ENCODE measurements at regions not wholly inside any gene's neighbourhood (a gene's known extent, or its start where the extent isn't known, plus 50 kb on each side); places are given as distances from the start of the nearest gene placed in this dataset.
"Not testable (repeated sequence)": the region's sequence is repeated elsewhere in the genome, so short reads cannot be mapped to it uniquely, and the experiment has no call there.

- DNase-seq (ENCODE audit: insufficient read length, low spot score) = no peak
Measured at GRCh38 chr2:8247905-8248622, 433.8 kb upstream of the ID2 start.

GRCh38 chr2:8248623-8248957 is 433.3 kb upstream of the ID2 start:
- FAIRE-seq (peak; percentile 83), DNase-seq (ENCODE audit: insufficient read length, low spot score) (no peak)

More at GRCh38 chr2:8247905-8248622, 433.8 kb upstream of the ID2 start:
- FAIRE-seq = no peak

DNA sequence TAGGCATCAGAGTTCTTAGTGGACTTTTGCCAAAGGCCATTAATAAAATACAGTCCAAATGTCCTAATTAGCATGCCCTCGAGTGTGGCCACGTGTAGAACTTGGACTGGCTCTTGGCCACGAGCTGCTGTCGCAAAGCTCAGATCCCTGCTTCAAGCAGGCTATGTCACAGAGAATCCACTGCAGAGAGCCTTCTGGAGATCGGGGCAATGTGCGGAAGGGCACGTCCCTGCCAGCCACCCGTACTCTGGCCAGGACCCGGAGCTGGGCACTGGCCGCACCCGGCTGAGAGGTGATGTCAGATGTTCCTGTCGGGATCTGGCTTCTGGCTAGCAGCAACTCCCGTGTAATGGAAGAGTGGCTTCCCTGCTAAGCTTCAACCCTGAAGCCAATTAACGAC is 432.7 kb upstream of the ID2 start:
- FAIRE-seq (no peak), DNase-seq (ENCODE audit: insufficient read length, low spot score) (no peak)

- DNase-seq (ENCODE audit: insufficient read length, low spot score) (no peak), FAIRE-seq (no peak)
Measured at GRCh38 chr2:8249769-8250168, 432.1 kb upstream of the ID2 start.

GRCh38 chr2:8250290-8250689 is 431.6 kb upstream of the ID2 start:
- FAIRE-seq; DNase-seq (ENCODE audit: insufficient read length, low spot score): not testable (repeated sequence)

DNA sequence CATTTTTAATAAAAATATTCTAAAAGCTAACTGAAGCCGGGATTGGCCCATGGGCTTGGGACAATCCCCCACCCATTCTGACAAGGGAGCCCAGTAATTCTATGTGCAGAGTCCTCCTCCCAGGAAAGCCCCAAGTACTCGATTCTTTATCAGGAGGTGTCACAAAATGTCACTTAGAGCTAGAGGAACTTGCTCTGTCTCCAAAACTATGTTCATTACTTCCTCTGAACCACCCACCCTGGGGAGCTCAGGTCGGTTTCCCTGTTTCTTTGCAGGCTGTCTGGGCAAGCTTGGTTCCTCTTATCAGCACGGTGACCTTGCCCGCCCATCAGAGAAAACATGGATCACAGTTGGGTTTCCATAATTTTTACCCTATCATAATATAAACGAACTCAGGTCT is 430.6 kb upstream of the ID2 start:
- no peak for FAIRE-seq
- no peak for DNase-seq (ENCODE audit: insufficient read length, low spot score)

GRCh38 chr2:8251856-8252255 is 430.0 kb upstream of the ID2 start:
- DNase-seq (ENCODE audit: insufficient read length, low spot score) = no peak
- no peak for FAIRE-seq

DNA sequence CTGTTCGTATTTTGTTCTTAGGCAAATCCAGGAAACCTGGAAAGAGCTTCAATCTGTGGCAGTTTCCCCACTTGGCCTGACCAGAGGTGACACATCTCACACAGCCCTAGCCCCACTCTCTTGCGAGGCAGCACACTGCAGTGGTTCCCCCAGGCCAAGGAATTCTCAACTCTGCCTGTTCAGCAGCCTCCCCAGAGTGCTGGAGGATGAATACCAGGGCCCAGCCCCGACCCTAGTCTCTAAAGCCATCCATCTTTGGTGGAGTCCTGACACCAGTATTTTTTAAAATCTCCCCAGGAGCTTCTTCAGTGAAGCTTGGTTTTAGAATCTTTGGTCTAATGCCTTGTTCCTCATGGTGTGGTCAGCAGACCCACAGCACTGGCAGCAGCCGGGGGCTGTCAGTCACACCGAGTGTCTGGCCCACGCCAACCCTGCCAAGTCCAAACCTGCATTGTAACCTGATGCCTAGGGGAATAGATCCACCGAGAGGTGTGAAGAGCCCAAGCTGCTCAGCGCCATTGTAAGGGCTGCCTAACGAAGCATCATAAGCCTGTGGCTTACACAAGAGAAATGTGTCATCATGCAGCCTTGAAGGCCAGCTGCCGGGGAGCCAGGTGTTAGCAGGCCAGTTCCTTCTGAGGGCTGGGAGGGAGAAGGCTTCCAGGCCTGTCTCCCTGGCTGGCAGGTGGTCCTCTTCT is 428.7 kb upstream of the ID2 start:
- no peak for DNase-seq (ENCODE audit: insufficient read length, low spot score)
- no peak for FAIRE-seq

DNA sequence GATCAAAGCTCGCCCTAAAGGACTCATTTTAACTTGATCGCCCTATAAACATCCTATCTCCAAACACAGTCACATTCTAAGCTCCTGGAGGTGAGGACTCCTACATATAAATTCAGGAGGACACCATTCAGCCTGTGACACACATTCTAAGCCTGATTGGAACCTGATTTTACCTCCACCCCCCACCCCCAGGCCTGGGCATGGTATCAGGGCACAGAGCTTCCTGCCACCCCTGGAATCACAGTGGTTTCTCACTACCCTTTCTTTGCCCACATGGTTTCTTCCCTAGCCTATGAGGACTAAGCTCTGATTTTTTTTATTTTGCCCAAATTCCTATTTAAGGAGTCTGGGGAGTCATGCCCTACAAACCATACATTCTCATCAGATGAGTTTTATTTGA is 428.1 kb upstream of the ID2 start:
- DNase-seq (ENCODE audit: insufficient read length, low spot score) (no peak), FAIRE-seq (no peak)

DNA sequence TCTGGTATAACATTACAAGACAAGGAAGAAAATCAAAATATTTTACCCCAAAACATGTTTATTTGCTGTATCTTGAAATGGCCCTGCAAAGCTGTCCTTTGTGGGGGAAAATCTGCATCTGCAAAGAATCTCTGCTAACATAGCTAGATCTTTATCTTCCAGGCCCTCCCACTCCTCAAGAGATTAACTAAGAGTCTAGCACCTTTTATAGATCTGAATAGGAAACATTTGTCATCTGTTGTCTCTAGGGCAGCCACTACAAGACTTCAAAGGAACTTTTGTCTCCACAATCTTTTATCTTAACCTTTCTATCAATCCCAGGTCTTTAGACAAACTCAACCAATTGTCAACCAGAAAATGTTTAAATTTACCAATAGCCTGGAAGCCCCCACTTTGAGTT is 427.6 kb upstream of the ID2 start:
- not testable (repeated sequence) for FAIRE-seq

GRCh38 chr2:8254791-8255447 is 426.9 kb upstream of the ID2 start:
- DNase-seq (ENCODE audit: insufficient read length, low spot score) = no peak
- FAIRE-seq = no peak

More for the DNA sequence above, 427.6 kb upstream of the ID2 start:
- DNase-seq (ENCODE audit: insufficient read length, low spot score) = not testable (repeated sequence)

DNA sequence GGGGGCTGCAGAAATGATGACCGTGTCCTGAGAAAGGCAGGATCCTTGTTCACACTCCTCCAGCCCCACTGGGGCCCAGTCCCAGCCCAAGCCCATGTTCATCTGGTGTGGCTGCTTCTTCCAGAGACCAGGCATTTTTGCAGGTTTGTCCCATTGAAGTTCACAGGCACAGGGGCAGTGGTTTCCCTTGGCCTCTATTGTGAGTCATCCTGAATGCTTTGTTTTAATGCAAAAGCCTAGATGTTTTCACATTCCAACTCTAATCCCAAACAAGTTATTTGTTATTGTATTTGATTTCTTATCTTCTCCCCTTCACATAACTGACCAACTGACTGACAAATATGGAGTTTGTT is 426.4 kb upstream of the ID2 start:
- no peak for FAIRE-seq
- no peak for DNase-seq (ENCODE audit: insufficient read length, low spot score)

DNA sequence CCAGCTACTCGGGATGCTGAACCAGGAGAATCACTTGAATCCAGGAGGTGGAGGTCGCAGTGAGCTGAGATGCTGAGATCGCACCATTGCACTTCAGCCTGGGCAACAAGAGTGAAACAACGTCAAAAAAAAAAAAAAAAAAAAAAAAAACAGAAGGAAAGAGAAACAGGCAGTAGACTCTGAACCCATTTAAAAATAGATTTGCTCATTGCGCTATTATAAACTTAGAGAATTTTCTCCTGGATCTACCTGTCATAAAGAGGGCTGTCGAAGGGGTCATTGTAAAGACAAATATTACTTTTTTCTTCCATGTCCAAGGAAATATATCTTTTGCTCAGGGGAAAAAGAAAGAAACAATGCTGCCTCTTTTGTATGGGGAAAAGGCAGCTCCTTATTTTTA is 425.0 kb upstream of the ID2 start:
- FAIRE-seq (no peak), DNase-seq (ENCODE audit: insufficient read length, low spot score) (no peak)

- DNase-seq (ENCODE audit: insufficient read length, low spot score) (no peak), FAIRE-seq (no peak)
Measured at GRCh38 chr2:8257502-8257901, 424.4 kb upstream of the ID2 start.

DNA sequence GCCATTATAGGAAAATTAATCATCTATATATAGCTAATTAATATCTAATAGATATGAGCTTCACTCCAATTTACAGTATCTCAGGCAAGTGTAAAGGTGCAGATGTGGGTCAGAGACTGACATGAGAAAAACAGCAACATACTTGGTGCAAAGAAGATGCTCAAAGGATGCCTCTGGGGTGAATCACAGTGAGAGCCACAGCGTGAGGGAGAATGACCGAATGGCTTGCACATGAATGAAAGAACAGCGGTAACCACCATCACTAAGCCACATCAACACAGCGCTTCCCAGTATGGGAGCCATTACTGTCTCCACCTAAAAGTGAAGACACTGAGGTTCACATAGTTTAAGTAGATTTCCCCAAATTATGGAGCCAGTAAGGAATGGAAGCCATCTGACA is 423.4 kb upstream of the ID2 start:
- FAIRE-seq (no peak), DNase-seq (ENCODE audit: insufficient read length, low spot score) (no peak)

- no peak for FAIRE-seq
- no peak for DNase-seq (ENCODE audit: insufficient read length, low spot score)
Measured at GRCh38 chr2:8259106-8259840, 422.6 kb upstream of the ID2 start.

DNA sequence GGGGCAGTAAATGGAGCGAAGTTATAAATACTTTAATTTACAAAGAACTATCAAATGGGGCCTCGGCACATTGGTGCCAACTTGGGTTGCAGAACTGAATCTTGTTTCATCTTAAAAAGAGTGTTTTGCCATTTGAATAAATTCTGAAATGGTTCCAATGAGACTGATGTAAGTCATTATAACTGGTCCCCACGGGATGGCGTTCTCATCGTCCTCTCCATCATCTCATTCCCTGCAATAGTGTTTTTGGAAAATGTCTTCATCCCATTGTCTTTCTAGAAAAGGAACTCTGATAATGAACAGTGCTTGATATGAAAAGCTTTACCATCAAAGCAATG is 422.0 kb upstream of the ID2 start:
- no peak for DNase-seq (ENCODE audit: insufficient read length, low spot score)
- FAIRE-seq = no peak

- no peak for FAIRE-seq
Measured at GRCh38 chr2:8260213-8260612, 421.6 kb upstream of the ID2 start.

DNA sequence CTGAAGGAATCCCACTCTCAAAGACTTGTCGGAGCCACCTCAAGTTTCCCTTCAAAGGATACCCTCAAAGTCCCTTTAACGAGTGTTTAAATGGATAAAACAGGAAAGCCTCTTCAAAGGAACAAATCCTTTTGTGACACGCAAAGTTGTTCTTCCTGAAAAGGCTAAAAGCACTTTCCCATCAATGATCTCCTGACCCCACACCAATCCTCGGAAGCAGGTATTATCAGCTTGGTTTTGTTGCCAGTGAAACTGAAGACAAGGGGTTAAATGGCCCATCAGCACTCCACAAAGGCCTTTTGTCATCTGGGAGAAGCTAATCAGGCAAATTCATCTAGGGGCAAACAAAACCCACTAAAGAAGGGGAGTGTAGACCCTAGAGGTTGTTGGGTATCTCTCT is 418.0 kb upstream of the ID2 start:
- no peak for DNase-seq (ENCODE audit: insufficient read length, low spot score)
- no peak for FAIRE-seq

More at GRCh38 chr2:8260213-8260612, 421.6 kb upstream of the ID2 start:
- no peak for DNase-seq (ENCODE audit: insufficient read length, low spot score)

DNA sequence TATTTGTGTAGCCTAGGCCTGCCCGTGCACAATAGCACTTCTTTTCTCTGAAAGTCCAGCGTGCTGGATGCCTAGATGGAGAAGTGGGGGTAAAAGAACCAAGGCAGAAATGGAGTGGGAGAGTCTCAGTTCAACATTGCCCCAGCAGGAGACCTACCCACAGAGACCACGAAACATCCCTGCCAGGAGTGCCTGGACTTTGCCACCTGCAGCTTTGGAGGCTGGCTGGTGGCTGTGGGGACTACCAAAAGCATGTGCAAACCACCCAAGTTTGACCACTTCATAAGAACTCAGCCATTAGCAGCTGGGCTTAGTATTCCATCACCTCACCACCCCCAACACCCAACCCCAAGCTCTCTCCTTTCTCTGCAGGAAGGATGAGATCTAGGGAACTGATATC is 416.9 kb upstream of the ID2 start:
- FAIRE-seq (no peak), DNase-seq (ENCODE audit: insufficient read length, low spot score) (no peak)

- FAIRE-seq = no peak
- DNase-seq (ENCODE audit: insufficient read length, low spot score) = no peak
Measured at GRCh38 chr2:8265476-8266226, 416.2 kb upstream of the ID2 start.

Data from GM19239 (cell line).